HepG2 (cell line): ENCODE measurements at regions not wholly inside any gene's neighbourhood (a gene's known extent, or its start where the extent isn't known, plus 50 kb on each side); places are given as distances from the start of the nearest gene placed in this dataset.

Source experiments
- ATAC-seq: fragments of 200-7000 bp; cut with Tn5 transposase; 3 replicates; pipeline ENCODE4 v1.9.1; 2020; ENCODE audit warnings: mild to moderate bottlenecking, moderate library complexity
- BruUV-seq: library from RNA; stranded (reverse); fragments of 400-500 nt; replicated peaks from 2 replicates; lab custom pipeline; 2021; lab: Mats Ljungman, UMichigan
- CTCF ChIA-PET: fragments of 300-600 bp; formaldehyde crosslinking; extraction: SDS; loops from one replicate; lab custom pipeline; 2021; ENCODE audit warnings: low total read pairs, inconsistent platforms, low intra/inter-chr PET ratio; lab: Yijun Ruan, JAX
- POLR2A ChIA-PET: fragments of 350-600 bp; sonication (Branson Sonifier 250); formaldehyde crosslinking; loops from one replicate; lab custom pipeline; 2020; ENCODE audit warnings: antibody characterized with exemption, inconsistent platforms; lab: Yijun Ruan, JAX
- DNase-seq: peaks from one replicate; pipeline ENCODE4 v3.0.0-alpha.2; 2015; ENCODE audit warnings: low spot score
- FAIRE-seq: peaks from 3 replicates; lab custom pipeline; 2011; peaks lifted over from hg19 to GRCh38; lab: Jason Lieb, UNC
- H2AFZ ChIP-seq: one replicate; pipeline ENCODE4 v1.6.1; 2011; ENCODE audit warnings: low read length, inconsistent platforms
- H3K27ac ChIP-seq: fragments of 300-600 bp; 3 replicates; pipeline ENCODE4 v1.8.0; 2011; ENCODE audit warnings: mixed run types, mild to moderate bottlenecking, mixed read lengths, low read length, inconsistent platforms; ENCODE audit not compliant: insufficient read depth; ENCODE audit errors: extremely low read length
- H3K27me3 ChIP-seq, 2 experiments: fragments of 200-600 bp in 1 of 2; 2 replicates in 1 of 2; 3 replicates in 1 of 2; pipeline versions ENCODE4 v1.6.0 to v1.8.0; 2011; ENCODE audit warnings: low read length in 2 of 2, mild to moderate bottlenecking in 2 of 2, moderate library complexity in 2 of 2, inconsistent platforms in 1 of 2; ENCODE audit not compliant: insufficient read depth in 2 of 2, control insufficient read depth in 1 of 2
- H3K36me3 ChIP-seq, 2 experiments: fragments of 200-600 bp in 1 of 2; replicated peaks in 1 of 2; 2 replicates in 1 of 2; 3 replicates in 1 of 2; pipeline versions ENCODE4 v1.5.1 to v1.8.0; 2011; ENCODE audit warnings: low read length in 2 of 2, inconsistent platforms in 1 of 2; ENCODE audit not compliant: insufficient read depth in 2 of 2, control insufficient read depth in 1 of 2
- H3K4me1 ChIP-seq: 2 replicates; pipeline ENCODE4 v1.5.1; 2012; ENCODE audit warnings: low read length, inconsistent platforms; ENCODE audit not compliant: insufficient read depth
- H3K4me2 ChIP-seq: 2 replicates; pipeline ENCODE4 v1.6.0; 2011; ENCODE audit warnings: low read depth, low read length, inconsistent platforms
- H3K4me3 ChIP-seq, 3 experiments: fragments of 200-600 bp in 1 of 3; sonication (generic), shearing (Covaris generic) in 1 of 3; replicated peaks in 1 of 3; 2 replicates each; pipeline ENCODE4 v1.5.1; 2011 to 2016; ENCODE audit warnings: low read length in 3 of 3, inconsistent platforms in 2 of 3, low read depth in 2 of 3, mild to moderate bottlenecking in 2 of 3, control low read depth in 1 of 3, mixed read lengths in 1 of 3; ENCODE audit not compliant: insufficient read depth in 1 of 3
- H3K79me2 ChIP-seq: one replicate; pipeline ENCODE4 v1.6.1; 2011; ENCODE audit warnings: low read length, inconsistent platforms; ENCODE audit not compliant: insufficient read depth
- H3K9ac ChIP-seq: 2 replicates; pipeline ENCODE4 v1.6.0; 2011; ENCODE audit warnings: mild to moderate bottlenecking, low read depth, low read length, inconsistent platforms; ENCODE audit not compliant: insufficient read depth
- H3K9me3 ChIP-seq: 2 replicates; pipeline ENCODE4 v1.5.1; 2012; ENCODE audit warnings: mild to moderate bottlenecking, low read length
- H4K20me1 ChIP-seq: 2 replicates; pipeline ENCODE4 v1.6.0; 2011; ENCODE audit warnings: inconsistent platforms, mild to moderate bottlenecking, low read length, moderate library complexity; ENCODE audit not compliant: insufficient read depth
- BCL6 ChIP-seq: IDR thresholded peaks from 2 replicates; pipeline ENCODE4 v1.6.1; 2016; ENCODE audit warnings: missing genetic modification reagents, missing compliant biosample characterization
- DDIT3 ChIP-seq: sonication (generic); formaldehyde crosslinking; IDR thresholded peaks from 2 replicates; pipeline ENCODE4 v1.4.0; 2020; ENCODE audit warnings: mild to moderate bottlenecking, missing genetic modification reagents
- ELF1 ChIP-seq: sonication (generic); formaldehyde crosslinking; IDR thresholded peaks from 2 replicates; pipeline ENCODE4 v1.4.0; 2020; ENCODE audit warnings: missing genetic modification reagents
- FOXC1 ChIP-seq: sonication (generic); formaldehyde crosslinking; IDR thresholded peaks from 2 replicates; pipeline ENCODE4 v1.8.0; 2022; ENCODE audit warnings: mild to moderate bottlenecking, missing genetic modification reagents, borderline replicate concordance
- HES4 ChIP-seq: sonication (generic); formaldehyde crosslinking; IDR thresholded peaks from 2 replicates; pipeline ENCODE4 v1.9.0; 2021; ENCODE audit warnings: mild to moderate bottlenecking, missing genetic modification reagents, borderline replicate concordance
- HMGXB4 ChIP-seq, 2 experiments: sonication (generic) in 1 of 2; formaldehyde crosslinking in 1 of 2; IDR thresholded peaks; 2 replicates each; pipeline versions ENCODE4 v1.4.0 to v1.6.1; 2018 to 2020; ENCODE audit warnings: missing genetic modification reagents in 2 of 2, borderline replicate concordance in 1 of 2, low read depth in 1 of 2, mild to moderate bottlenecking in 1 of 2, missing biosample characterization in 1 of 2
- MED13 ChIP-seq: sonication (generic); formaldehyde crosslinking; IDR thresholded peaks from 2 replicates; pipeline ENCODE4 v1.5.0; 2020; ENCODE audit warnings: missing genetic modification reagents
- NR2F2 ChIP-seq: IDR thresholded peaks from 2 replicates; pipeline ENCODE4 v1.6.1; 2012; ENCODE audit warnings: low read depth, inconsistent platforms, borderline replicate concordance
- POLR2A ChIP-seq, 2 experiments: IDR thresholded peaks; 2 replicates each; pipeline ENCODE4 v1.6.1; 2011; ENCODE audit warnings: low read depth in 2 of 2, low read length in 2 of 2, mild to moderate bottlenecking in 1 of 2, moderate library complexity in 1 of 2; ENCODE audit not compliant: insufficient read depth in 1 of 2
- POLR2AphosphoS5 ChIP-seq: IDR thresholded peaks from 2 replicates; pipeline ENCODE4 v1.6.1; 2012; ENCODE audit warnings: low read depth, low read length
- RNF219 ChIP-seq: sonication (generic); formaldehyde crosslinking; IDR thresholded peaks from 2 replicates; pipeline ENCODE4 v1.5.0; 2020; ENCODE audit warnings: mild to moderate bottlenecking, missing genetic modification reagents
- SNAPC5 ChIP-seq: sonication (generic); formaldehyde crosslinking; IDR thresholded peaks from 2 replicates; pipeline ENCODE4 v1.8.1; 2023; ENCODE audit warnings: mild to moderate bottlenecking, missing genetic modification reagents, borderline replicate concordance
- THAP11 ChIP-seq: IDR thresholded peaks from 2 replicates; pipeline ENCODE4 v1.6.1; 2016; ENCODE audit warnings: missing biosample characterization, missing genetic modification reagents
- THRA ChIP-seq: sonication (generic); formaldehyde crosslinking; IDR thresholded peaks from 2 replicates; pipeline ENCODE4 v1.4.0; 2020; ENCODE audit warnings: missing genetic modification reagents, borderline replicate concordance
- WGBS: methylation state at CpG from one replicate; pipeline ENCODE4 v1.1.6; 2017; ENCODE audit warnings: low lambda C conversion rate; 5-methylcytosine and 5-hydroxymethylcytosine counted together
- in situ Hi-C: cut with HindIII; loops from 2 replicates; pipeline ENCODE4 v1.10.0; 2017; ENCODE audit warnings: low pct_unique_long_range_greater_than_20kb; ENCODE audit not compliant: extremely low pct_ligation_motif_present
- intact Hi-C: fragments of 100-400 bp; cut with micrococcal nuclease; formaldehyde crosslinking; loops from one replicate; pipeline ENCODE4 v1.10.0; 2022; ENCODE audit not compliant: unreplicated experiment

- TF ChIP-seq MED13 (CRISPR knock-in tag), result no peak
- no peak for TF ChIP-seq HES4 (CRISPR knock-in tag)
- TF ChIP-seq BCL6 (CRISPR knock-in tag), result no peak
- TF ChIP-seq RNF219 (CRISPR knock-in tag), result no peak
These were observed 95.7 kb downstream of the TEX51 start (continued) for GRCh38 chr2:126994340-126994777.

GRCh38 chr2:126995621-126996377 lies 97.1 kb downstream of the TEX51 start:
- Histone ChIP-seq H3K9me3 (no peaks in the 10 kb centered on the region), H3K4me2 (peak overlapping the region; percentile 72), H3K27ac (peak overlapping the region; percentile 90), H3K79me2 (no peaks in the 10 kb centered on the region), H3K27me3 (no peaks in the 10 kb centered on the region), H2AFZ (no peak overlapping the region), H3K9ac (peak overlapping the region; percentile 58), H3K4me1 (peaks cover 85% of the 10 kb centered on the region), H3K36me3 (no peaks in the 10 kb centered on the region), H4K20me1 (no peaks in the 10 kb centered on the region), H3K4me3 (peak overlapping the region in 1 of 3 experiments; percentile 44; a peak in 1 of 6 replicates)
- ChIA-PET CTCF (interaction anchor here (1.3 kb wide), 1 partner anchor 24 kb away, joined by 4 read pairs; no protein-coding TSS in a partner anchor), POLR2A (interaction anchor here (0.7 to 2.1 kb wide), 8 partner anchors 9 to 72 kb away, joined by 3 to 19 read pairs (median 6); no protein-coding TSS in a partner anchor)
- 18% methylated on average over 5 of the region's 5 CpGs for WGBS
- intact Hi-C loops, result loop anchor here (1.0 to 2.0 kb wide), 2 partner anchors 15 to 23 kb away; no protein-coding TSS in a partner anchor
- BruUV-seq, result no TSS peak
- peak; percentile 33 for DNase-seq
- no peak for FAIRE-seq
- in situ Hi-C loops, result no loop called here
- ATAC-seq, result peak; percentile 10
- TF ChIP-seq HMGXB4 (CRISPR knock-in tag; IDR thresholded peaks at IDR 0.05; ENCODE audit: borderline replicate concordance in 1 of 2, low read depth in 1 of 2), result 0 out of 4 replicates have a peak, but pooled peaks have one; percentile 7 to 24
- 0 out of 2 replicates have a peak, but pooled peaks have one; percentile 9 for TF ChIP-seq THAP11 (CRISPR knock-in tag)
- TF ChIP-seq SNAPC5 (CRISPR knock-in tag), result no peak
- TF ChIP-seq DDIT3 (CRISPR knock-in tag), result no peak
- TF ChIP-seq ELF1 (CRISPR knock-in tag), result peak; percentile 60
- peak in 1 of 2 experiments; percentile 42; a peak in 1 of 4 replicates for TF ChIP-seq POLR2A (IDR thresholded peaks at IDR 0.05; ENCODE audit: insufficient read depth in 1 of 2, low read depth in 2 of 2, low read length in 2 of 2)
- no peak for TF ChIP-seq NR2F2
- no peak for TF ChIP-seq FOXC1 (CRISPR knock-in tag)
- TF ChIP-seq THRA (CRISPR knock-in tag), result no peak
- peak; percentile 54; the same call in 1 of the 2 replicates for TF ChIP-seq POLR2AphosphoS5
